MG63 (cell line): ENCODE measurements at regions not wholly inside any gene's neighbourhood (a gene's known extent, or its start where the extent isn't known, plus 50 kb on each side); places are given as distances from the start of the nearest gene placed in this dataset.

Experiments used
- DNase-seq: peaks from one replicate; pipeline ENCODE4 v3.0.0-alpha.2; 2020
- H3K27me3 ChIP-seq: fragments of 250-450 bp; sonication (Bioruptor Pico); 2 replicates; pipeline ENCODE4 v1.5.1; 2020; ENCODE audit warnings: mild to moderate bottlenecking, moderate library complexity
- H3K36me3 ChIP-seq: fragments of 250-450 bp; sonication (Bioruptor Pico); 2 replicates; pipeline ENCODE4 v1.5.1; 2020; ENCODE audit warnings: mild to moderate bottlenecking, moderate library complexity
- H3K4me3 ChIP-seq: fragments of 250-450 bp; sonication (Bioruptor Pico); 2 replicates; pipeline ENCODE4 v1.5.1; 2020; ENCODE audit warnings: mild to moderate bottlenecking, moderate library complexity
- H3K9me3 ChIP-seq: fragments of 250-450 bp; sonication (Bioruptor Pico); 2 replicates; pipeline ENCODE4 v1.5.1; 2020; ENCODE audit warnings: mild to moderate bottlenecking, moderate library complexity

DNA sequence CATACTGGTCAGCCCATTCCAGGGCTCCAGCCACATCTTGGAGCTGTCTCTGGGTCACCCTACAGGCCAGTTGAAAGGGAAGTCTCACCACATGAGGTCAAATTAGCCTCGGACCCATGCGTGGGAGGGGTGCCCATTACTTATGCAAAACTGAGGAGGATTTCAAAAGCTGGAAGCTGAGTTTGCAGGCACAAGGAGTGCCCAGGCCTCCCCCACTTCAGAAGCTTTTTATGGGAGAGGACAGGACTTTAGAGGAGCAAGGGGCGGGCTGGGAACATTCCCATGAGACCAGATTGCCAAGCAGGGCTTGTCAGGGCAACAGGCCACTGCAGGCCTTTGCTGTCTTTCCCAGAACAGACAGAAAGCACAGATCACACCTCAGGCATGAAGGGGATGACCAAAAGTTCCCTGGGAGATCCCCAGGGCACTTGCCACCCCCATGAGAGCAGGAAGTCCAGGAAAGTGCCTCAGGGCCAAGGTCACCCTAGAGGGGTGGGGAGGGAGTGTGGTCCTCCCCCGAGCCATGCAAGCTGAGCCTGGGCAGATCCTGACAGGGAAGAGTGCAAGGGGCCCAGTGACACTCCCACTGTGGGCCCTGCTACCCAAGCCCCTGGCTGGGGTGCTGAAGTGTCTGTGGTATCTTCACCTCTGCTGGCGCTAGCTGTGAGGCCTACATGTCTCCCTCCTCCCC is 267.7 kb downstream of the BCL11A start:
- no peaks in the 10 kb centered on the region for H3K9me3 ChIP-seq
- H3K27me3 ChIP-seq = no peaks in the 10 kb centered on the region
- no peaks in the 10 kb centered on the region for H3K36me3 ChIP-seq
- H3K4me3 ChIP-seq = no peak overlapping the region
- no peak for DNase-seq

- Histone ChIP-seq H3K36me3 (no peaks in the 10 kb centered on the region), H3K27me3 (no peaks in the 10 kb centered on the region), H3K4me3 (no peak overlapping the region), H3K9me3 (no peaks in the 10 kb centered on the region)
- no peak for DNase-seq
These were observed 269.8 kb downstream of the BCL11A start for GRCh38 chr2:60283626-60284025.

- Histone ChIP-seq H3K27me3 (no peaks in the 10 kb centered on the region), H3K9me3 (no peaks in the 10 kb centered on the region), H3K36me3 (no peaks in the 10 kb centered on the region), H3K4me3 (no peak overlapping the region)
- DNase-seq = no peak
These were observed 270.6 kb downstream of the BCL11A start for GRCh38 chr2:60282886-60283285.

- Histone ChIP-seq H3K27me3 (no peaks in the 10 kb centered on the region), H3K9me3 (no peaks in the 10 kb centered on the region), H3K36me3 (no peaks in the 10 kb centered on the region), H3K4me3 (no peak overlapping the region)
- no peak for DNase-seq
These were observed 271.7 kb downstream of the BCL11A start for GRCh38 chr2:60281730-60282129.

GRCh38 chr2:60280238-60280637 is 273.2 kb downstream of the BCL11A start:
- H3K27me3 ChIP-seq = no peaks in the 10 kb centered on the region
- no peak overlapping the region for H3K4me3 ChIP-seq
- DNase-seq = no peak
- H3K9me3 ChIP-seq = no peaks in the 10 kb centered on the region
- H3K36me3 ChIP-seq = no peaks in the 10 kb centered on the region

GRCh38 chr2:60278906-60279305 is 274.5 kb downstream of the BCL11A start:
- DNase-seq = no peak
- H3K9me3 ChIP-seq = no peaks in the 10 kb centered on the region
- no peak overlapping the region for H3K4me3 ChIP-seq
- H3K27me3 ChIP-seq = no peaks in the 10 kb centered on the region
- no peaks in the 10 kb centered on the region for H3K36me3 ChIP-seq

DNA sequence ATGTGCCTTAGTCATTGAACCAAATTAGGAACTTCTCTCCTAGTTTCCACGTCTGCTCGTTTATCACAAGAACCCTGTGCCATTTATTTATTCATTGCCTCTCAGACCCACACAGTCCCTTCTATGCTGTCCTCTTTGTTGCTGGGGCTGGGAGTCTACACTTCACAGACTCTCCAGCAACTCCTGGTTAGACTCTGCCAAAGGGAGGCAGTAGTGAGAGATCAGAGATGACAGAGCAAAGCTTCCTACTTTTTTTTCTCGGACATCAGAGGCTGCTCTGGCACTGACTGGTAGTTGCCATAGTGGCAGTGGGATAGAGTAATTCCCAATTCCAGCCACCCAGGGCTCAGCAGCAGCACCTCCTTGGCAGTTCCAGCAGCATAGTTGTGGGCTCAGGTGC is 277.5 kb downstream of the BCL11A start:
- Histone ChIP-seq H3K9me3 (no peaks in the 10 kb centered on the region), H3K4me3 (no peak overlapping the region), H3K36me3 (no peaks in the 10 kb centered on the region), H3K27me3 (no peaks in the 10 kb centered on the region)
- DNase-seq = no peak

DNA sequence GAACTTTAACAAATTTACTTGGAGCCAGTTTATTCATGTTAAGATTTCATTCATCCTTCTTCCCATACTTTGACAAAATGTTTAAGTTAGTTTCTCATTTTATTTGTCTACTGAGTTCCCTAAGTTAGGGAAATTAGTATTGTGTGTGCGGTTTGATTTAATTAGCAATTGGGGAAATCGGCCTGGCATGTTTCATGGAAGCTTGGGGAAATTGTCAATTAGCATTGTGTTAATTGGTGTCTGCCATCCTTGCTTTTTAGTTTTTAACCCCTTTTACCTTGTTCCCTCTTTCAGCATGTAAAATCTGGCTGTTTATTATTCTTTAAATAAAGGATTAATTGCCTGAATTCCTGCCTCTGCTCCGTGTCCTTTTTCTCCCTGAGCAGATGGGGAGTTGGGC is 279.6 kb downstream of the BCL11A start:
- no peak for DNase-seq
- Histone ChIP-seq H3K27me3 (no peaks in the 10 kb centered on the region), H3K9me3 (no peaks in the 10 kb centered on the region), H3K4me3 (no peak overlapping the region), H3K36me3 (no peaks in the 10 kb centered on the region)

- no peak for DNase-seq
- Histone ChIP-seq H3K27me3 (no peaks in the 10 kb centered on the region), H3K9me3 (no peaks in the 10 kb centered on the region), H3K36me3 (no peaks in the 10 kb centered on the region), H3K4me3 (no peak overlapping the region)
These were observed 281.7 kb downstream of the BCL11A start for GRCh38 chr2:60271713-60272112.

DNA sequence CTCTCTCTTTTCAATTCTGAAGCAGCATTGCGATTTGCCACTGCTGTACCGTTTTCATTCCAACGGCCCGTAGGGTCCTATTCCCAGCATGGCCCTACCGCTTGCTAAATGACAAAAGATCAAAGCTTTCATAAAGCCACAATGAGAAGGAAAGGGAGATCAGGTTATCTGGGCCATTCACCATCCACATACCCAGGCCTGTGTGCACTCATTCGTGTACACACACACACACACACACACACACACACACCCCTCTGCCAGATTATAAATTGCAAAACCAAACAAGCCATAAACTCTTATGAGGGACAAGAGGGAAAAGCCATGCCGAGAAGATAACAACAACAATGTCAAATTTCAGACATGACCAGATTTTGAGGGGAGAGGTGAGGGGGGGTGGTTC is 282.3 kb downstream of the BCL11A start:
- no peak for DNase-seq
- Histone ChIP-seq H3K27me3 (no peaks in the 10 kb centered on the region), H3K36me3 (no peaks in the 10 kb centered on the region), H3K4me3 (no peak overlapping the region), H3K9me3 (no peaks in the 10 kb centered on the region)

- Histone ChIP-seq H3K36me3 (no peaks in the 10 kb centered on the region), H3K4me3 (no peak overlapping the region), H3K27me3 (no peaks in the 10 kb centered on the region), H3K9me3 (no peaks in the 10 kb centered on the region)
- no peak for DNase-seq
These were observed 284.8 kb downstream of the BCL11A start for GRCh38 chr2:60268661-60269060.

GRCh38 chr2:60268032-60268431 is 285.4 kb downstream of the BCL11A start:
- no peaks in the 10 kb centered on the region for H3K9me3 ChIP-seq

GRCh38 chr2:60267122-60267521 is 286.3 kb downstream of the BCL11A start:
- Histone ChIP-seq H3K27me3 (no peaks in the 10 kb centered on the region), H3K9me3 (no peaks in the 10 kb centered on the region), H3K4me3 (no peak overlapping the region), H3K36me3 (no peaks in the 10 kb centered on the region)
- DNase-seq = no peak

More at GRCh38 chr2:60268032-60268431, 285.4 kb downstream of the BCL11A start:
- H3K4me3 ChIP-seq = no peak overlapping the region
- no peak for DNase-seq
- H3K36me3 ChIP-seq = no peaks in the 10 kb centered on the region
- no peaks in the 10 kb centered on the region for H3K27me3 ChIP-seq

GRCh38 chr2:60262178-60262577 is 291.3 kb downstream of the BCL11A start:
- H3K9me3 ChIP-seq = no peaks in the 10 kb centered on the region
- no peak overlapping the region for H3K4me3 ChIP-seq
- H3K36me3 ChIP-seq = no peaks in the 10 kb centered on the region
- no peak for DNase-seq
- H3K27me3 ChIP-seq = no peaks in the 10 kb centered on the region

DNA sequence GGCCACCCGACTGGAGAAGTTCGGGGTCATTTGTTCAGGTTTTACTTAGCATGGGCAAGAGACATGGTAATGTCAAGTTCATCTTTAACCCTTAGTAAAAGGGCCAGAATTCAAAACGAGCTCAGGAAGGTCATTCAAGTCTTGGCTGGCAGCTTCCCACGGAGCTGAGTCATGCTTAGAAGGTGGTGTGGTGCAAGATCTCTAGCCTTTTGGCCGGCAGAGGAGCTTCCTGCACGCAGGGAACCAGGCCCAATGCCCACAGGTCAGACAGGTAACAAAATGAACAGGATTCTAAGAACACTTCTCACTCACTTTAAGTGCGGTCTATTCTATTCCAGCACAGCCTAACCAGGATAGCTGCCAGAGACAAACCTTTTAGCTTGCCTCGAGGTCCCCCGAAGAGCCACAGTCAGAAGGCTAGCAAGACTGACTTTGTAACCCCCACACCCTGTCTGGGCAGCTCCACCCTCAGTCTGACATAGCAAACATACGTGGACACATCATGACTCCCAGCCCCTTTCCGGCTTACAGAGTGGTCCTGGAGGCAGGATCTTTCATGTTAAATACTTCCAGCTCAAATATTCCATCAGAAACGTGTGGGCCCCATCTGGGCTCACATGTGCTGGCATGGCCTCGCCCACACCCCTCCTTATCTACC is 292.7 kb downstream of the BCL11A start:
- Histone ChIP-seq H3K9me3 (no peaks in the 10 kb centered on the region), H3K4me3 (no peak overlapping the region), H3K36me3 (no peaks in the 10 kb centered on the region), H3K27me3 (no peaks in the 10 kb centered on the region)
- DNase-seq = peak; percentile 54

GRCh38 chr2:60259781-60260180 is 293.7 kb downstream of the BCL11A start:
- Histone ChIP-seq H3K4me3 (no peak overlapping the region), H3K9me3 (no peaks in the 10 kb centered on the region), H3K36me3 (no peaks in the 10 kb centered on the region), H3K27me3 (no peaks in the 10 kb centered on the region)
- no peak for DNase-seq

DNA sequence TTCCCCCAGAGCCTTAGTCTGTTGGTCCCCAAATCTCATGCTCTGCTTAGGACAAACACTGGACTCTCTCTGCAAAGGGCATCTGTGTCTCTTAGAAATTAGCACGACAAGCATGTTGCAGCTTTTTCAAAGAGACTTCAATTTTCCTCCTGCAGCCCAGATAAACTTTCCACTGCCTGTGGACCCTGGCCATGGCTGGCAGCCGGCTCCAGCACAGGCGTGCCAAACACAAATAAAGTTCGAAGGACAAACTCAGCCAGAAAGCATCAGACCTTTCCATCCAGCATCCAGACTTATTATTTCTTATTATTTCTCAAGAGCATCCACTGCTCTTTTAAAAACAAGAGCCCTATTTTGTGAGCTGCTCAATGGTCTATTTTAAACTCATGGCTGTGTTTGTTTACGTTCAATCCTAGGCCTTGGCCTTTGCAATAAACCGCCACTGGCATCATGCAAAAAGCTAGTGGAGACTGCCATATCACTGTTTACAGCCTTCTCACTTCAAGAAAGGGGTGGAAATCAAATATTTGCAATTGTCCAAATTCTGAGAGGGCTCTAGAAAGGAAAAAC is 300.8 kb downstream of the BCL11A start:
- Histone ChIP-seq H3K27me3 (no peaks in the 10 kb centered on the region), H3K4me3 (no peak overlapping the region), H3K9me3 (no peaks in the 10 kb centered on the region), H3K36me3 (no peaks in the 10 kb centered on the region)
- DNase-seq = no peak

DNA sequence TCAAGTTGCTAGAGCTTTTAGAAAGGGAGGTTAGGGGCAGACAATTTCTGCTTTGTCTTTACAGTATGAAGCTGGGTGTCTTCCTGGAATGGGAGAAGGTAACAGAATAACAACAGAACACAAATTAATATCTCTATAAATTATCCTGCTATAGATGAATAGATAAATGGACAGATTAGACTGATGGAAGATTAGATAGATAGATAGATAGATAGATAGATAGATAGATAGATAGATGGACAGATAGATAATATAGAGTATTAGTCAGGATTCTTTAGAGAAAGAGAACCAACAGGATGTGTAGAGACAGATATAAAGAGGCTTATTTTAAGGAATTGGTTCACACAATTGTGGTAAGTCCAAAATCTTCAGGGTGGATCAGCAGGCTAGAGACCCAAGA is 302.2 kb downstream of the BCL11A start:
- Histone ChIP-seq H3K36me3 (no peaks in the 10 kb centered on the region), H3K9me3 (no peaks in the 10 kb centered on the region), H3K27me3 (no peaks in the 10 kb centered on the region), H3K4me3 (no peak overlapping the region)
- no peak for DNase-seq
